ENCODE measurements at regions not wholly inside any gene's neighbourhood (a gene's known extent, or its start where the extent isn't known, plus 50 kb on each side); places are given as distances from the start of the nearest gene placed in this dataset.
"Not testable (repeated sequence)": the region's sequence is repeated elsewhere in the genome, so short reads cannot be mapped to it uniquely, and the experiment has no call there.

GRCh38 chr1:82377201-82377884 lies 576.6 kb downstream of the ADGRL2 start:
- intact Hi-C loops (cut with DNase I) = no loop called here
- no peak for ATAC-seq (ENCODE audit: poor library complexity)

GRCh38 chr1:82373710-82374109 lies 573.0 kb downstream of the ADGRL2 start:
- ATAC-seq (ENCODE audit: poor library complexity) (no peak), DNase-seq (no peak)
- intact Hi-C loops (cut with DNase I) = no loop called here

More at GRCh38 chr1:82377201-82377884, 576.6 kb downstream of the ADGRL2 start:
- DNase-seq = no peak

GRCh38 chr1:82371844-82372498 lies 571.2 kb downstream of the ADGRL2 start:
- intact Hi-C loops (cut with DNase I) = no loop called here
- DNase-seq (no peak), ATAC-seq (ENCODE audit: poor library complexity) (no peak)

GRCh38 chr1:82367456-82367855 lies 566.7 kb downstream of the ADGRL2 start:
- DNase-seq (no peak), ATAC-seq (ENCODE audit: poor library complexity) (no peak)
- intact Hi-C loops (cut with DNase I) = no loop called here

- intact Hi-C loops (cut with DNase I) = no loop called here
- ATAC-seq (ENCODE audit: poor library complexity) (no peak), DNase-seq (no peak)
These were observed 566.0 kb downstream of the ADGRL2 start for GRCh38 chr1:82366689-82367088.

GRCh38 chr1:82359541-82359940 lies 558.8 kb downstream of the ADGRL2 start:
- ATAC-seq (ENCODE audit: poor library complexity); intact Hi-C loops (cut with DNase I); DNase-seq: not testable (repeated sequence)

GRCh38 chr1:82358706-82359105 lies 558.0 kb downstream of the ADGRL2 start:
- ATAC-seq (ENCODE audit: poor library complexity); intact Hi-C loops (cut with DNase I); DNase-seq: not testable (repeated sequence)

GRCh38 chr1:82354546-82354945 lies 553.8 kb downstream of the ADGRL2 start:
- DNase-seq; ATAC-seq (ENCODE audit: poor library complexity); intact Hi-C loops (cut with DNase I): not testable (repeated sequence)

GRCh38 chr1:82348487-82348886 lies 547.8 kb downstream of the ADGRL2 start:
- intact Hi-C loops (cut with DNase I) = no loop called here
- ATAC-seq (ENCODE audit: poor library complexity) (no peak), DNase-seq (no peak)

- ATAC-seq (ENCODE audit: poor library complexity) (peak; percentile 25), DNase-seq (no peak)
- intact Hi-C loops (cut with DNase I) = no loop called here
These were observed 545.4 kb downstream of the ADGRL2 start for GRCh38 chr1:82346141-82346540.

GRCh38 chr1:82343381-82343780 lies 542.6 kb downstream of the ADGRL2 start:
- DNase-seq (no peak), ATAC-seq (ENCODE audit: poor library complexity) (no peak)
- intact Hi-C loops (cut with DNase I) = no loop called here

- no peak for ATAC-seq (ENCODE audit: poor library complexity)
- intact Hi-C loops (cut with DNase I) = no loop called here
- no peak for DNase-seq
These were observed 536.9 kb downstream of the ADGRL2 start for GRCh38 chr1:82337635-82338034.

- DNase-seq = no peak
- ATAC-seq (ENCODE audit: poor library complexity) = no peak
- intact Hi-C loops (cut with DNase I) = no loop called here
These were observed 529.6 kb downstream of the ADGRL2 start for GRCh38 chr1:82330330-82330729.

- DNase-seq (no peak), ATAC-seq (ENCODE audit: poor library complexity) (no peak)
- intact Hi-C loops (cut with DNase I) = no loop called here
These were observed 528.5 kb downstream of the ADGRL2 start for GRCh38 chr1:82329226-82329625.

GRCh38 chr1:82323144-82323841 lies 522.6 kb downstream of the ADGRL2 start:
- DNase-seq = no peak
- intact Hi-C loops (cut with DNase I) = no loop called here
- ATAC-seq (ENCODE audit: poor library complexity) = no peak

- intact Hi-C loops (cut with DNase I) = no loop called here
- DNase-seq (no peak), ATAC-seq (ENCODE audit: poor library complexity) (no peak)
These were observed 521.1 kb downstream of the ADGRL2 start for GRCh38 chr1:82321794-82322193.

- no peak for ATAC-seq (ENCODE audit: poor library complexity)
- intact Hi-C loops (cut with DNase I) = no loop called here
- no peak for DNase-seq
These were observed 518.8 kb downstream of the ADGRL2 start for GRCh38 chr1:82319546-82319945.

- intact Hi-C loops (cut with DNase I) = no loop called here
- DNase-seq (no peak), ATAC-seq (ENCODE audit: poor library complexity) (no peak)
These were observed 518.2 kb downstream of the ADGRL2 start for GRCh38 chr1:82318921-82319320.

GRCh38 chr1:82318265-82318664 lies 517.5 kb downstream of the ADGRL2 start:
- ATAC-seq (ENCODE audit: poor library complexity) = no peak
- intact Hi-C loops (cut with DNase I) = no loop called here
- no peak for DNase-seq

- ATAC-seq (ENCODE audit: poor library complexity) (no peak), DNase-seq (no peak)
- intact Hi-C loops (cut with DNase I) = no loop called here
These were observed 516.9 kb downstream of the ADGRL2 start for GRCh38 chr1:82317671-82318070.
